ENCODE measurements at regions not wholly inside any gene's neighbourhood (a gene's known extent, or its start where the extent isn't known, plus 50 kb on each side); places are given as distances from the start of the nearest gene placed in this dataset.

GRCh38 chr10:84077768-84078167 lies 61.5 kb upstream of the GHITM start:
- intact Hi-C loops (cut with DNase I; ENCODE audit: low total_unique reads) = no loop called here
- no peak overlapping the region for H3K4me3 ChIP-seq (ENCODE audit: low read depth, poor library complexity, severe bottlenecking)
- no peak for TF ChIP-seq CTCF (IDR thresholded peaks at IDR 0.05)
- TF ChIP-seq POLR2A (IDR thresholded peaks at IDR 0.05) = no peak
- 72 to 79% methylated on average over 2 of the region's 2 CpGs for WGBS, 2 donors
- DNase-seq (ENCODE audit: low spot score in 2 of 2) = no peak

- no peak overlapping the region for H3K4me3 ChIP-seq (ENCODE audit: low read depth, poor library complexity, severe bottlenecking)
- intact Hi-C loops (cut with DNase I; ENCODE audit: low total_unique reads) = no loop called here
- DNase-seq (ENCODE audit: low spot score in 2 of 2) = no peak
- no peak for TF ChIP-seq POLR2A (IDR thresholded peaks at IDR 0.05)
- TF ChIP-seq CTCF (IDR thresholded peaks at IDR 0.05) = no peak
These were observed 60.5 kb upstream of the GHITM start for GRCh38 chr10:84078771-84079170.

- H3K4me3 ChIP-seq (ENCODE audit: low read depth, poor library complexity, severe bottlenecking) = no peak overlapping the region
- WGBS, 2 donors = 44 to 84% methylated on average over 3 of the region's 3 CpGs
- intact Hi-C loops (cut with DNase I; ENCODE audit: low total_unique reads) = no loop called here
- TF ChIP-seq POLR2A (IDR thresholded peaks at IDR 0.05) (no peak), CTCF (IDR thresholded peaks at IDR 0.05) (no peak)
- DNase-seq (ENCODE audit: low spot score in 2 of 2) = no peak
These were observed 55.0 kb upstream of the GHITM start for GRCh38 chr10:84084342-84084741.

GRCh38 chr10:84087202-84087601 lies 52.1 kb upstream of the GHITM start:
- 83 to 90% methylated on average over 1 of the region's 1 CpG for WGBS, 2 donors
- H3K4me3 ChIP-seq (ENCODE audit: low read depth, poor library complexity, severe bottlenecking) = no peak overlapping the region
- no peak for DNase-seq (ENCODE audit: low spot score in 2 of 2)
- intact Hi-C loops (cut with DNase I; ENCODE audit: low total_unique reads) = no loop called here
- TF ChIP-seq CTCF (IDR thresholded peaks at IDR 0.05) (no peak), POLR2A (IDR thresholded peaks at IDR 0.05) (no peak)

GRCh38 chr10:84088626-84089025 lies 50.7 kb upstream of the GHITM start:
- WGBS, 2 donors = 22 to 26% methylated on average over 2 of the region's 2 CpGs
- no peak overlapping the region for H3K4me3 ChIP-seq (ENCODE audit: low read depth, poor library complexity, severe bottlenecking)
- intact Hi-C loops (cut with DNase I; ENCODE audit: low total_unique reads) = no loop called here
- TF ChIP-seq POLR2A (IDR thresholded peaks at IDR 0.05) = no peak
- TF ChIP-seq CTCF (IDR thresholded peaks at IDR 0.05) = no peak
- DNase-seq (ENCODE audit: low spot score in 2 of 2) = no peak

- no peak overlapping the region for H3K4me3 ChIP-seq (ENCODE audit: low read depth, poor library complexity, severe bottlenecking)
- WGBS, 2 donors = 59 to 74% methylated on average over 2 of the region's 2 CpGs
- DNase-seq (ENCODE audit: low spot score in 2 of 2) = no peak
- TF ChIP-seq CTCF (IDR thresholded peaks at IDR 0.05) (no peak), POLR2A (IDR thresholded peaks at IDR 0.05) (no peak)
- intact Hi-C loops (cut with DNase I; ENCODE audit: low total_unique reads) = no loop called here
These were observed 50.1 kb upstream of the GHITM start for GRCh38 chr10:84089162-84089561.
